K562 (cell line): ENCODE measurements at regions not wholly inside any gene's neighbourhood (a gene's known extent, or its start where the extent isn't known, plus 50 kb on each side); places are given as distances from the start of the nearest gene placed in this dataset.

Experiments used
- CBFB ChIP-seq: sonication (generic); formaldehyde crosslinking; IDR thresholded peaks from 2 replicates; pipeline ENCODE4 v1.4.0; 2020; ENCODE audit warnings: mild to moderate bottlenecking, missing genetic modification reagents
- E2F1 ChIP-seq: sonication (generic); formaldehyde crosslinking; IDR thresholded peaks from 2 replicates; pipeline ENCODE4 v1.8.1; 2023; ENCODE audit warnings: mild to moderate bottlenecking, missing genetic modification reagents, moderate library complexity
- IRF9 ChIP-seq: fragments of 450-650 bp; IDR thresholded peaks from 2 replicates; pipeline ENCODE4 v1.6.1; 2016; ENCODE audit warnings: missing biosample characterization, missing genetic modification characterization
- TF ChIP-seq, protein P1 (sequence below), 2 experiments: fragments of 450-650 bp; IDR thresholded peaks; 2 replicates each; pipeline ENCODE4 v1.6.1; 2016; ENCODE audit warnings: mild to moderate bottlenecking in 2 of 2, borderline replicate concordance in 1 of 2, low read depth in 1 of 2, moderate library complexity in 1 of 2
- TF ChIP-seq, protein P2 (sequence below), 3 experiments: fragments of 200-800 bp in 1 of 3; sonication (Bioruptor generic) in 1 of 3; sonication (generic) in 1 of 3; formaldehyde crosslinking in 1 of 3; IDR thresholded peaks; 2 replicates each; pipeline versions ENCODE4 v1.6.1 to v1.8.0; 2016 to 2022; ENCODE audit warnings: mild to moderate bottlenecking in 2 of 3, missing compliant biosample characterization in 2 of 3, missing genetic modification characterization in 2 of 3, missing genetic modification reagents in 1 of 3
- TF ChIP-seq, protein P3 (sequence below): sonication (generic); formaldehyde crosslinking; IDR thresholded peaks from 2 replicates; pipeline ENCODE4 v1.8.0; 2023; ENCODE audit warnings: mild to moderate bottlenecking, missing genetic modification reagents

DNA sequence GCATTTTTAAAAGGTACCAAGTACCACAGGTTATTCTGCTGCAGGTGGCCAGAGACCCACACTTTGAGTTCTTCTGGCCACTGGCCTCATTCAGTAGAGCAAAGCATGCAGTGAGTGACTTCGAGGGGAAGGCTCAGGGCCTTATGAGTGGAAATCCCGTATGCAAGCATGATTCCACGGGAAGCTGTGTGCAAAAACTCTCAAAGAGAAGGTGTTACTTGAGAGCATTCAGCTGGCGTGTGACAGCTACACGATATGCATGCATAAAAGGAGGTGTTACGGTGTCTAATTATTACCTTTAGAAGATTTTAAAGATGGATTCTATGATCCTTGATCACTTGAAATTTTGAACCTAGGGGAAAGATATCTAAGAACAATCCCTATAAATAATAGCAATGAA, 160.3 kb downstream of the ENC1 start (continued):
- TF ChIP-seq, protein P1, sequence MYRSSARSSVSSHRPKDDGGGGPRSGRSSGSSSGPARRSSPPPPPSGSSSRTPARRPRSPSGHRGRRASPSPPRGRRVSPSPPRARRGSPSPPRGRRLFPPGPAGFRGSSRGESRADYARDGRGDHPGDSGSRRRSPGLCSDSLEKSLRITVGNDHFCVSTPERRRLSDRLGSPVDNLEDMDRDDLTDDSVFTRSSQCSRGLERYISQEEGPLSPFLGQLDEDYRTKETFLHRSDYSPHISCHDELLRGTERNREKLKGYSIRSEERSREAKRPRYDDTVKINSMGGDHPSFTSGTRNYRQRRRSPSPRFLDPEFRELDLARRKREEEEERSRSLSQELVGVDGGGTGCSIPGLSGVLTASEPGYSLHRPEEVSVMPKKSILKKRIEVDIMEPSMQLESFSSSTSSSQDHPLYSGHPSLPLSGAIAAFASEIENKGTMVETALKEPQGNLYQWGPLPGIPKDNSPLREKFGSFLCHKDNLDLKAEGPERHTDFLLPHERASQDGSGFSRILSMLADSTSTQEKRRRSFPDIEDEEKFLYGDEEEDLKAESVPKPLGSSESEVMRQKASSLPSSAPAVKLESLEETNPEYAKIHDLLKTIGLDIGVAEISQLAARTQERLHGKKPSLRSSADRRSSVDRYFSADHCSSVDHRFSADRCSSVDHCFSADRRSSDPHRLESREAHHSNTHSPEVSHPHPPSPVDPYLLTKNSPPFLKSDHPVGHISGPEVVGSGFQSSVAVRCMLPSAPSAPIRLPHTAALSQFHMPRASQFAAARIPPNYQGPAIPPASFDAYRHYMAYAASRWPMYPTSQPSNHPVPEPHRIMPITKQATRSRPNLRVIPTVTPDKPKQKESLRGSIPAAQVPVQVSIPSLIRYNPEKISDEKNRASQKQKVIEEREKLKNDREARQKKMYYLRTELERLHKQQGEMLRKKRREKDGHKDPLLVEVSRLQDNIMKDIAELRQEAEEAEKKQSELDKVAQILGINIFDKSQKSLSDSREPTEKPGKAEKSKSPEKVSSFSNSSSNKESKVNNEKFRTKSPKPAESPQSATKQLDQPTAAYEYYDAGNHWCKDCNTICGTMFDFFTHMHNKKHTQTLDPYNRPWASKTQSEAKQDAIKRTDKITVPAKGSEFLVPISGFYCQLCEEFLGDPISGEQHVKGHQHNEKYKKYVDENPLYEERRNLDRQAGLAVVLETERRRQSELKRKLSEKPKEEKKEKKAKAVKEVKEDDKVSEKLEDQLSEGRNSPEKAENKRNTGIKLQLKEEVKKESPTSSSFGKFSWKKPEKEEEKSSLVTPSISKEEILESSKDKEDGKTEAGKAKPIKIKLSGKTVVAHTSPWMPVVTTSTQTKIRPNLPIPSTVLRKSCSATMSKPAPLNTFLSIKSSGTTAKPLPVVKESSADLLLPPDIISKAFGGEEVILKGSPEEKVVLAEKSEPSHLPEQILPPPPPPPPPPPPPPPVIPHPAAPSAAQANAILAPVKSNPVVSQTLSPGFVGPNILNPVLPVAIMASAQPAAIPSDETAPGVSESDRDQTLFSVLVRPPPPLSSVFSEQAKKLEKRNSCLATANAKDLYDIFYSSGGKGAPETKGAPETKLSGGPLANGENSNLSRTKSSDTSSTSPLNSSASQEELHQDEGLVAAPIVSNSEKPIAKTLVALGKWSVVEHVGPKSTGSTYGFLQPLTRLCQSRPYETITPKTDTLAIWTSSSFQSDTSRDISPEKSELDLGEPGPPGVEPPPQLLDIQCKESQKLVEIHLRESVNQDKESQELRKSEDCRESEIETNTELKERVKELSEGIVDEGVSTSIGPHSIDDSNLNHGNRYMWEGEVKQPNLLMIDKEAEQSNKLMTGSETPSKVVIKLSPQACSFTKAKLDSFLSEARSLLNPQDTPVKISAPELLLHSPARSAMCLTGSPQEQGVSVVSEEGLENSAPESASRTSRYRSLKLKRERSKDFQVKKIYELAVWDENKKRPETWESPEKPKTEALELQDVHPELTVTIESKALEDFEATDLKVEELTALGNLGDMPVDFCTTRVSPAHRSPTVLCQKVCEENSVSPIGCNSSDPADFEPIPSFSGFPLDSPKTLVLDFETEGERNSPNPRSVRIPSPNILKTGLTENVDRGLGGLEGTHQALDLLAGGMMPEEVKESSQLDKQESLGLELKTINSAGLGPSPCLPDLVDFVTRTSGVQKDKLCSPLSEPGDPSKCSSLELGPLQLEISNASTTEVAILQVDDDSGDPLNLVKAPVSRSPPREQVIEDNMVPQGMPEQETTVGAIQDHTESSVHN (IDR thresholded peaks at IDR 0.05; ENCODE audit: borderline replicate concordance in 1 of 2, low read depth in 1 of 2): no peak
- TF ChIP-seq CBFB (CRISPR knock-in tag): no peak
- TF ChIP-seq, protein P2, sequence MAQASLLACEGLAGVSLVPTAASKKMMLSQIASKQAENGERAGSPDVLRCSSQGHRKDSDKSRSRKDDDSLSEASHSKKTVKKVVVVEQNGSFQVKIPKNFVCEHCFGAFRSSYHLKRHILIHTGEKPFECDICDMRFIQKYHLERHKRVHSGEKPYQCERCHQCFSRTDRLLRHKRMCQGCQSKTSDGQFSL (CRISPR knock-in tag; IDR thresholded peaks at IDR 0.05): no peak
- TF ChIP-seq, protein P2 (tag; IDR thresholded peaks at IDR 0.05): no peak
- no peak for TF ChIP-seq E2F1
- TF ChIP-seq IRF9: no peak
- TF ChIP-seq, protein P3, sequence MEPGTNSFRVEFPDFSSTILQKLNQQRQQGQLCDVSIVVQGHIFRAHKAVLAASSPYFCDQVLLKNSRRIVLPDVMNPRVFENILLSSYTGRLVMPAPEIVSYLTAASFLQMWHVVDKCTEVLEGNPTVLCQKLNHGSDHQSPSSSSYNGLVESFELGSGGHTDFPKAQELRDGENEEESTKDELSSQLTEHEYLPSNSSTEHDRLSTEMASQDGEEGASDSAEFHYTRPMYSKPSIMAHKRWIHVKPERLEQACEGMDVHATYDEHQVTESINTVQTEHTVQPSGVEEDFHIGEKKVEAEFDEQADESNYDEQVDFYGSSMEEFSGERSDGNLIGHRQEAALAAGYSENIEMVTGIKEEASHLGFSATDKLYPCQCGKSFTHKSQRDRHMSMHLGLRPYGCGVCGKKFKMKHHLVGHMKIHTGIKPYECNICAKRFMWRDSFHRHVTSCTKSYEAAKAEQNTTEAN (CRISPR knock-in tag): no peak
